ENCODE measurements at regions not wholly inside any gene's neighbourhood (a gene's known extent, or its start where the extent isn't known, plus 50 kb on each side); places are given as distances from the start of the nearest gene placed in this dataset.
A peak's percentile ranks its signal among the peaks of the same experiment; 100 is the strongest.

GRCh38 chr17:33680472-33680871, 387.4 kb upstream of the ASIC2 start:
- H3K36me3 ChIP-seq = no peaks in the 10 kb centered on the region
- no peak for DNase-seq
- no peak overlapping the region for H3K27ac ChIP-seq
- intact Hi-C loops (cut with DNase I; ENCODE audit: low total_unique reads) = no loop called here
- no peaks in the 10 kb centered on the region for H3K27me3 ChIP-seq
- no peaks in the 10 kb centered on the region for H3K9me3 ChIP-seq
- H3K4me1 ChIP-seq = no peaks in the 10 kb centered on the region
- no peak overlapping the region for H3K4me3 ChIP-seq
- TF ChIP-seq POLR2A (IDR thresholded peaks at IDR 0.05) = no peak
- TF ChIP-seq EP300 (IDR thresholded peaks at IDR 0.05; ENCODE audit: low read depth) = no peak
- in situ Hi-C loops (cut with MboI; ENCODE audit: low pct_ligation_motif_present in 1 of 4, low pct_unique_long_range_greater_than_20kb in 1 of 4, low sequenced_read_pairs in 3 of 4) = loop anchor here in 2 of 4 donors (25.0 kb wide), 2 partner anchors 468 to 643 kb away; no protein-coding TSS in a partner anchor
- 78 to 100% methylated on average over 1 to 4 of the region's 4 CpGs for WGBS, 2 donors (ENCODE audit: low coverage in 1 of 2)

- Histone ChIP-seq H3K27me3 (no peaks in the 10 kb centered on the region), H3K4me3 (no peak overlapping the region), H3K9me3 (no peaks in the 10 kb centered on the region), H3K36me3 (no peaks in the 10 kb centered on the region), H3K27ac (no peak overlapping the region), H3K4me1 (no peaks in the 10 kb centered on the region)
- in situ Hi-C loops (cut with MboI; ENCODE audit: low pct_ligation_motif_present in 1 of 4, low pct_unique_long_range_greater_than_20kb in 1 of 4, low sequenced_read_pairs in 3 of 4) = loop anchor here in 2 of 4 donors (25.0 kb wide), 2 partner anchors 470 to 645 kb away; no protein-coding TSS in a partner anchor
- DNase-seq = no peak
- intact Hi-C loops (cut with DNase I; ENCODE audit: low total_unique reads) = no loop called here
- TF ChIP-seq POLR2A (IDR thresholded peaks at IDR 0.05) = no peak
- TF ChIP-seq CTCF (IDR thresholded peaks at IDR 0.05) = no peak
- TF ChIP-seq EP300 (IDR thresholded peaks at IDR 0.05; ENCODE audit: low read depth) = no peak
- TF ChIP-seq POLR2AphosphoS5 (IDR thresholded peaks at IDR 0.05) = no peak
These were observed 389.5 kb upstream of the ASIC2 start for GRCh38 chr17:33682599-33682998.

GRCh38 chr17:33684735-33685134, 391.6 kb upstream of the ASIC2 start:
- Histone ChIP-seq H3K27me3 (no peaks in the 10 kb centered on the region), H3K4me1 (no peaks in the 10 kb centered on the region), H3K36me3 (no peaks in the 10 kb centered on the region), H3K9me3 (no peaks in the 10 kb centered on the region), H3K4me3 (no peak overlapping the region), H3K27ac (no peak overlapping the region)
- in situ Hi-C loops (cut with MboI; ENCODE audit: low pct_ligation_motif_present in 1 of 4, low pct_unique_long_range_greater_than_20kb in 1 of 4, low sequenced_read_pairs in 3 of 4) (loop anchor here in 2 of 4 donors (25.0 kb wide), 2 partner anchors 472 to 647 kb away; no protein-coding TSS in a partner anchor), intact Hi-C loops (cut with DNase I; ENCODE audit: low total_unique reads) (no loop called here)
- no peak for DNase-seq
- TF ChIP-seq POLR2A (IDR thresholded peaks at IDR 0.05) (no peak), CTCF (IDR thresholded peaks at IDR 0.05) (no peak), POLR2AphosphoS5 (IDR thresholded peaks at IDR 0.05) (no peak), EP300 (IDR thresholded peaks at IDR 0.05; ENCODE audit: low read depth) (no peak)
- WGBS, 2 donors (ENCODE audit: low coverage in 1 of 2) = 73 to 75% methylated on average over 5 to 6 of the region's 6 CpGs

- Histone ChIP-seq H3K9me3 (no peaks in the 10 kb centered on the region), H3K27ac (no peak overlapping the region), H3K27me3 (no peaks in the 10 kb centered on the region), H3K4me1 (no peaks in the 10 kb centered on the region), H3K36me3 (no peaks in the 10 kb centered on the region), H3K4me3 (no peak overlapping the region)
- TF ChIP-seq CTCF (IDR thresholded peaks at IDR 0.05) (peak in 2 of 5 experiments; percentile 21 to 31), POLR2A (IDR thresholded peaks at IDR 0.05) (no peak)
- intact Hi-C loops (cut with DNase I; ENCODE audit: low total_unique reads) (no loop called here), in situ Hi-C loops (cut with MboI; ENCODE audit: low pct_ligation_motif_present in 1 of 4, low pct_unique_long_range_greater_than_20kb in 1 of 4, low sequenced_read_pairs in 3 of 4) (loop anchor here in 2 of 4 donors (25.0 kb wide), 2 partner anchors 474 to 649 kb away; no protein-coding TSS in a partner anchor)
- 70% methylated on average over 4 of the region's 4 CpGs; no CpG with 5 or more reads in 1 of the 2 donors for WGBS, 2 donors (ENCODE audit: low coverage in 1 of 2)
- DNase-seq = no peak
These were observed 393.1 kb upstream of the ASIC2 start for GRCh38 chr17:33686171-33686570.

GRCh38 chr17:33687831-33688230, 394.7 kb upstream of the ASIC2 start:
- in situ Hi-C loops (cut with MboI; ENCODE audit: low pct_ligation_motif_present in 1 of 4, low pct_unique_long_range_greater_than_20kb in 1 of 4, low sequenced_read_pairs in 3 of 4) = loop anchor here in 2 of 4 donors (25.0 kb wide), 2 partner anchors 476 to 651 kb away; no protein-coding TSS in a partner anchor
- Histone ChIP-seq H3K36me3 (no peaks in the 10 kb centered on the region), H3K27ac (no peak overlapping the region), H3K27me3 (no peaks in the 10 kb centered on the region), H3K4me3 (no peak overlapping the region), H3K9me3 (no peaks in the 10 kb centered on the region), H3K4me1 (no peaks in the 10 kb centered on the region)
- WGBS, 2 donors (ENCODE audit: low coverage in 1 of 2) = 68 to 90% methylated on average over 3 of the region's 3 CpGs
- TF ChIP-seq POLR2AphosphoS5 (IDR thresholded peaks at IDR 0.05) (no peak), EP300 (IDR thresholded peaks at IDR 0.05; ENCODE audit: low read depth) (no peak), CTCF (IDR thresholded peaks at IDR 0.05) (no peak), POLR2A (IDR thresholded peaks at IDR 0.05) (no peak)
- no peak for DNase-seq
- intact Hi-C loops (cut with DNase I; ENCODE audit: low total_unique reads) = no loop called here

Data from transverse colon (tissue), 4 donors.